HG03442 (cell line): ENCODE measurements at regions not wholly inside any gene's neighbourhood (a gene's known extent, or its start where the extent isn't known, plus 50 kb on each side); places are given as distances from the start of the nearest gene placed in this dataset.
"Not testable (repeated sequence)": the region's sequence is repeated elsewhere in the genome, so short reads cannot be mapped to it uniquely, and the experiment has no call there.

Experiments
- ATAC-seq: cut with Tn5 transposase; IDR thresholded peaks from one replicate; pipeline ENCODE4 v1.9.1; 2021; ENCODE audit warnings: mild to moderate bottlenecking, moderate library complexity; ENCODE audit not compliant: unreplicated experiment

GRCh38 chr5:154702477-154702876, 52.7 kb upstream of the LARP1 start:
- no peak for ATAC-seq

GRCh38 chr5:154701725-154702124, 53.5 kb upstream of the LARP1 start:
- ATAC-seq, result not testable (repeated sequence)

GRCh38 chr5:154701181-154701580, 54.0 kb upstream of the LARP1 start:
- ATAC-seq, result no peak

DNA sequence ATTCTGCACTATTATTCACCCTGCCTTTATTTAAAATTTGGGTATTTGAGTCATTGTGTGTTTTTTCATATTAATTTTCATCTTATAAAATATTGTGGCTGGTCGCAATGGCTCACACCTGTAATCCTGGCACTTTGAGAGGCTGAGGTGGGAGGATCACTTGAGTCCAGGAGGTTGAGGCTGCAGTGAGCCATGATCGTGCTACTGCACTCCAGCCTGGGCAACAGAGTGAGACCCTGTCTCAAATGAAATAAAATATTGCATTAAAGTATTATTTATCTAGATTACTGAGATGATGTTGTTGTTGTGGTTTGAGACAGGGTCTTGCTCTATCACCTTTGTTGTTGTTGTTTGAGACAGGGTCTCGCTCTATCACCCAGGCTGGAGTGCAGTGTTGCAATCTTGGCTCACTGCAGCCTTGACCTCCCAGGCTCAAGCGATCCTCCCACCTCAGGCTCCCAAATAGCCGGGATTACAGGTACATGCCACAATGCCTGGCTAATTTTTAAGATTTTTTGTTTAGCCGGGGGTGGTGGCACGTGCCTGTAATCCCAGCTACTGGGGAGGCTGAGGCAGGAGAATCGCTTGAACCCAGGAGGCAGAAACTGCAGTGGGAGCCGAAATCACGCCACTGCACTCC, 54.8 kb upstream of the LARP1 start:
- not testable (repeated sequence) for ATAC-seq

DNA sequence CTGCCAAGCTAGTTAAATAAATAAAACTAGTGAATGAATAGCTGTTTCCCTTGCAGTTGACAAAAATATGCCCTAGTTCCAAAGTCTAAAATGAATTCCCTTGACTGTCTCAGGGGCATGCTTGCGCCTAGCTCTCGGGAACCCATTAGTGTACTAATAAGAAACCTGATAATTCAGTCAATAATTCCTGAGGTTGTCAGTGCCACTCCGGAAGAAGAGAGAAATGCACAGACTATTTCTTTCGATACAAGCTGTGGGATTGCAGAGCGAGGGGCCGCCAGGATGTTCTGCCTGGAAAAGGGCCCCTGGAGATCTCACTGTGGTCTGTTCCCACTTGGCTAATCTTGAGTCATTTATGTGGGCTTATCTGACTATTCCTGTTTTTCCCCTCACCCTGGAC, 56.4 kb upstream of the LARP1 start:
- ATAC-seq, result no peak

- ATAC-seq, result no peak
Observed at GRCh38 chr5:154697371-154697770, 57.8 kb upstream of the LARP1 start.

- ATAC-seq, result no peak
Observed at GRCh38 chr5:154696891-154697290, 58.3 kb upstream of the LARP1 start.

DNA sequence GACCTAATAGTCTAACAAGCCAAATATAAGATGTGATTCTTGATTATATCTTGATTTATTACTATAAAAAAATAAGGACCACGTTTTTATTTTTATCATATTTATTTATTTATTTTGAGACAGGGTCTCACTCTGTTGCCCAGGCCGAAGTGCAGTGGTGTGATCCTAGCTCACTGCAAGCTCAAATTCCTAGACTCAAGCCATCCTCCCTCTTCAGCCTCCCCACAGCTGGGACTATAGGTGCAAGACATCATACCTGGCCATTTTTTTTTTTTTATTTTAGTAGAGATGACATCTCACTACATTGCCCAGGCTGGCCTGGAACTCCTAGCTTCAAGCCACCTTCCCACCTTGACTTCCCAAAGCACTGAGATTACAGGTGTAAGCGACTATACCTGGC, 61.0 kb upstream of the LARP1 start:
- no peak for ATAC-seq

DNA sequence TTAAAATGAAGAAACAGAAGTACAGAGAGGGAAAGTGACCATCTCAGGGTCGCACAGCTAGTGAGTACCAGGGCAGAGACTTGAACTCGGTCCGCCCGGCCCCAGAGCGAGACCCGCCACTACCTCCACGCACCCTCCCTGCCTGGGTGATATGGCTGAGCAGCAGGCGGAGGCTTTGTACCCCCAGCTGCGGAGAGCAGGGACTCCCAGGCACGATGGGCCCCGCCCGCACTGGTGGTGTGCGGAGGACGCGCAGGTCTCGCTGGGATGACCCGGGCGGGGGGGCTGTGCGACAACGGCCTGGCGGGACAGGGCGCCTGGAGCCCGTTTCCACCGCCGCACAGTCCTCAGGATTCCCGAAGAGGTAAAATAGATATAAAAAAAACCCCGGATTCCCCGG, 64.7 kb upstream of the LARP1 start:
- no peak for ATAC-seq

GRCh38 chr5:154686490-154686889, 68.7 kb upstream of the LARP1 start:
- ATAC-seq, result no peak

GRCh38 chr5:154683101-154683880, 71.9 kb upstream of the LARP1 start:
- ATAC-seq, result peak; percentile 46

DNA sequence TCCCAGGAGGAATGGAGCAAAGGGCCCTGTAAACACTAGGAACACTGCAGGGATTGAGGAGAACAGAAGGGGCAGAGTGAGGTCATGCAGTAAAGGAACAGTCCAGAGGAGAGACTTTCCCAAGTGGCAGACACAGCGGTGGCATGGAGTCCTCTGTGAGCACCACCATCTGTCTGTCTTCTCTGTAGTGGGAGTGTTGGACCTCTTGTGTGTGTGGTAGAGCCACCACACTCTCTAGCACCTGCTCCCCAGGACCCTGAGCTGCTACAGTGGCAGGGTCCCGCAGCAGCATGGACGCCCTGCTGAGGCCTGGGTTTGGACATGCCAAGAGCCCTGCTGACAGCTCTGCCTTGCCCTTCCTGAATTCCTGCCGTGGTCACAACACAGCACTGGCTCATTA, 75.7 kb upstream of the LARP1 start:
- no peak for ATAC-seq

DNA sequence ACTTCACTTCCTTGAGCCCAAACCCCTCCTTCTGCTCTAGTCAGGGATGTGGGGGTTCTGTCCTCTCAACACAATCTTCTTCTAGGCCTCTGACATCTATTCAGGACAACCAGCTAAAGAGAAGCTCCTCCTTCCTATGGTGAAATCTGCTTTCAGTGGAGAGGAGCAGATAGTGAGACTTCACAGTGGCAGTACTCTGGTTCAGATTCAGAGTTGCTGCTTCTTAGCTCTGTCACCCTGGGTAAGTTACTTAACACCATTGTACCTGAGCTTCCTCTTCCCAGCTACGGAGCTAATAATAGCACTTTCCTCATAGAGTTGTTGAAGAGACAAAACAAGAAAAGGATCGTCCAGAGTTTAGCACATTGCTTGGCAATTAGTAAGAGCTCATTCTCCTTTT, 77.3 kb upstream of the LARP1 start:
- no peak for ATAC-seq

- no peak for ATAC-seq
Observed at GRCh38 chr5:154676508-154676907, 78.7 kb upstream of the LARP1 start.

DNA sequence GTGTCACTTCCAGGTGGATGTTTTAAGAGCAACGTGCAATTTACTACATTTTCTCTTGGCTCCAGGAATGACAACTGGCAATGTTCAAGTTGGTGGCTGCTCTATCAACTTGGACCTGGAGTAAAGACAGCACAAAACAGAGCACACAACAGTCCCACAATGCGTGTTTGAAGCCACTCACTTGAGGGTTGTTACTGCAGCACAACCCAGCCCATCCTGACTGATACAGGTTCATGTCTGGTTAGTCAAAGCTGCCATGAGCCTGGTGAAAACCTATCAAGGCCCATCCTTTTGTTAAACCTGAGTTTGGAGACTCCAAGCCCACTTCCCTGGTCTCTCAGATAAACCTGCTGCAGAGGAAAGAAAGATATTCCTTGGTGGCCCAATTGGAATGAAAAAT, 81.1 kb upstream of the LARP1 start:
- ATAC-seq, result no peak

DNA sequence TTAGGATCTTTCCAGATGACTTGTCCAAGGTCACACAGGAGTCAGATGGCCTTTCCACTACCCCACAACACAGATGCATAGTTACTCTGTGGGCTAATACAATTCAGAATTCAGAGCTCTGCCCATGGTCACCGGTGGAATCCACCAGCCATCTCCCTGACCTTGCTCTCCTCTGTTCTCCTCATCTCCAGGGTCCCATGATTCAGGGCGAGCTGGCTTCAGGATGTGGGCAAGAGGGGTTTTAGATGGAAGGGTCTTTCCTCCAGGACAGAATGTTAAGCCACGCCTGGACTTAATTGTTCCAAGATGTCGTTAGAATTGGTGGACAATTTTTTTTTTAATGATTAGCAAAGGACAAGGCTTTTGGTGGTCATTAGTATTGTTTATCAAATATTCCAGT, 81.7 kb upstream of the LARP1 start:
- no peak for ATAC-seq

- not testable (repeated sequence) for ATAC-seq
Observed at GRCh38 chr5:154669913-154670312, 85.3 kb upstream of the LARP1 start.

GRCh38 chr5:154669402-154669801, 85.8 kb upstream of the LARP1 start:
- no peak for ATAC-seq

DNA sequence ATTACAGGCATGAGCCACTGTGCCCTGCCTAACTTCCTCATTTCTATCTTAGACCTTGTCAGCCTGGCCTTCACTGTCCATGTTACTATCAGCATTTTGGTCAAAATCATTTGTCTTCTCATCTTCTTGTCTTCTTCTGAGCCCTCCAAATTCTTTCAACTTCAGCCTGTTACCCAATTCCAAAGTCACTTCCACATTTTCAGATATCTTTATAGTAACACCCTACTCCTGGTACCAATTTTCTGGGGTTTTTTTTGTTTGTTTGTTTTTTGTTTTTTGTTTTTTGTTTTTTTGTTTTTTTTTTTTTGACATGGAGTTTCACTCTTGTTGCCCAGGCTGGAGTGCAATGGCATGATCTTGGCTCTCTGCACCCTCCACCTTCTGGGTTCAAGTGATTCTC, 90.3 kb upstream of the LARP1 start:
- no peak for ATAC-seq

GRCh38 chr5:154663424-154663823, 91.8 kb upstream of the LARP1 start:
- no peak for ATAC-seq

- no peak for ATAC-seq
Observed at GRCh38 chr5:154654486-154655371, 100.4 kb upstream of the LARP1 start.
